NCI-H774 (cell line): ENCODE measurements at regions not wholly inside any gene's neighbourhood (a gene's known extent, or its start where the extent isn't known, plus 50 kb on each side); places are given as distances from the start of the nearest gene placed in this dataset.
"Not testable (repeated sequence)": the region's sequence is repeated elsewhere in the genome, so short reads cannot be mapped to it uniquely, and the experiment has no call there.

Source experiments
- DNase-seq: peaks from one replicate; lab custom pipeline; 2025; lab: John Stamatoyannopoulos, UW

GRCh38 chr11:97557399-97557798, 1167.6 kb downstream of the JRKL start:
- DNase-seq: no peak

- no peak for DNase-seq
Observed at GRCh38 chr11:97567801-97568200, 1178.0 kb downstream of the JRKL start.

GRCh38 chr11:97570636-97571035, 1180.8 kb downstream of the JRKL start:
- no peak for DNase-seq

- DNase-seq: not testable (repeated sequence)
Observed at GRCh38 chr11:97573771-97574170, 1184.0 kb downstream of the JRKL start.

GRCh38 chr11:97574976-97575665, 1185.3 kb downstream of the JRKL start:
- DNase-seq: no peak

- DNase-seq: no peak
Observed at GRCh38 chr11:97607291-97608000, 1217.6 kb downstream of the JRKL start.

GRCh38 chr11:97610000-97610399, 1220.2 kb downstream of the JRKL start:
- no peak for DNase-seq

GRCh38 chr11:97610854-97611253, 1221.0 kb downstream of the JRKL start:
- DNase-seq: no peak

DNA sequence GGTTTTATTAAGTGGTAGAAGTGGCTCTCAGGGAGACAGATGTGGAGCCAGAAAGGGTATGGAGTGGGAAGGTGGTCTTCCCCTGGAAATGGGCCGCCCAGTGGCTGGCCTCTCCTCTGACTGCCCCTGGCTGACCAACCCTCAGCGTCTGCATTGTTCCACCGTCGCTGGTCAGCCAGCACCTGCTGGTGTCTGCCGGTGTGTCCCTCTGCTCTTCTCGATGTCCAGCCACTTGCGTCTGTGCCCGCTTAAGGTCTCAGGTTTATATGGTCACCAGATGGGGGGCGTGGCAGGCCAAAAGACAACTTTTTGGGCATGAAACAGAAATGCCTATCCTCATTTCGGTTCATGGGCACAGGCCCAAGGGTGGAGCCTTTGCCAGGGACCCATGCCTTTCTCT, 1221.5 kb downstream of the JRKL start:
- no peak for DNase-seq

DNA sequence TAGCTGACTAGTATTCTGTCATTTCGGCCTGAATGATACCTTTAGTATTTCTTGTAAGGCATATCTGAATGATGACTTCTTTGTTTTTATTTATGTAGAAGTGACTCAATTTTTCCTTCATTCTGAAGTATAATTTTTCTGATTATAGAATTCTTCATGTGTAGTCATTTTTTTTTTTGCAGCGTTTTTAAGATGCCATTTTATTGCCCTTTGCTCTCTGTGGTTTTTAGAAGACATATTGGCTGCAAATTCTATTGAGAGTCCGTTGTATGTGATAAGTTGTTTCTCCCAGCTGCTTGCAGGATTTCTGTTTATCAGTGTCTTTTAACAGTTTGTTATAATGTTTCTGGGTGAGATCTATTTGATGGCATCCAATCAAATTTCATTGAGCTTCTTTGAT, 1224.8 kb downstream of the JRKL start:
- no peak for DNase-seq

GRCh38 chr11:97615546-97615945, 1225.7 kb downstream of the JRKL start:
- DNase-seq: no peak

DNA sequence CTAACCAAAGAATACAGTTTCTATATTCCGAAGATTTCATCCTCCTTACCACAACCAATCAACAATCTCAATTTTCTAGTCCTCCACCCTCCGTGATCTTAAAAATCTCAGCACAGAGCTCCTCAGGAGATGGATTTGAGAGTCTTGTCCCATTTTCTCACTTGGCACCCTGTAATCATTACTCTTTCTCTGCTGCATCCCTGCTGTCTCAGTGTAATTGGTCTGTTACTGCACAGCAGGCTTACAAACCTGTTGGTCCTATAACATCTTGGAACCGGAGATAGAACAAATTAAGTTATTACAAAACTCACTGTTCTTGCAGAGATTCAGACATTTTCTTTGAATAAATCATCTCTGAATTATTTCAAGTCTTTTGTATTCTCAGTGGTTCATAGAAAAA, 1227.2 kb downstream of the JRKL start:
- no peak for DNase-seq

DNA sequence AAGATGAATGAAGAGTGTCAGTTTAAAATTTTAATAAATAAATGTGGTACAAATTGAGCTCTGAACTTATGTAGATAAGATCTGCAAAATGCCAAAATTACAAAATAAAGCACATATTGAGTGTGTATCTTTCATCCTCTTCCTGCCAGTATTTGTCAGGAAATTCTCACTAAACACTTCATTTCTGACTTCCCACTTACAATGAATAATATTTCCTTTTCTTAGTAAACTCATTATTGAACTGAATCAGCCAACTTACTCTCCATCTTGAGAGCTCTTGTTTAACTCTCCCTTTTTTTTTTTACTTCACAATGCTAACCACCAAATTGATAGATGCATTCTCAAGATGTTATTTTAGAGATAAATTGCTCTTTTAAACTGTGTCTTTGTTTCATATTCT, 1230.2 kb downstream of the JRKL start:
- DNase-seq: no peak

GRCh38 chr11:97621282-97621681, 1231.5 kb downstream of the JRKL start:
- DNase-seq: no peak

- no peak for DNase-seq
Observed at GRCh38 chr11:97622795-97623194, 1233.0 kb downstream of the JRKL start.

- not testable (repeated sequence) for DNase-seq
Observed at GRCh38 chr11:97636741-97637140, 1246.9 kb downstream of the JRKL start.

GRCh38 chr11:97637701-97638100, 1247.9 kb downstream of the JRKL start:
- DNase-seq: no peak

- DNase-seq: no peak
Observed at GRCh38 chr11:97638641-97639224, 1248.9 kb downstream of the JRKL start.

DNA sequence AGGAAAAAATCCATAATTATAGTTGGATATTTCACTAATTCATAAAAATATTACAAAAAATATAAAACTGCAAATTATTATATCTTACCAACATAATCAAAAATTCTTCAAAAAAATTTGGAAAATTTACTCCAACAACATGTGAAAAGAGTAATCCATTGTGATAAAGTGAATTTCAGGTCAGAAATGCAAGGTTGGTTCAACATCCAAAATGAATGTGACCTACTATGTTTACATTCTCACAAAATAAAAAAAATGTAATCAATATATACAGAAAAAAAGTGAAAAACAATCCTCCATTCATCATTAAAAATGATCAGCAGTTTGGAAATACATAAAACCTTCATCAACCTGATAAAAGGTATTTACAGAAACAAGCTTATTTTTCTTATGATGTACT, 1252.2 kb downstream of the JRKL start:
- no peak for DNase-seq

DNA sequence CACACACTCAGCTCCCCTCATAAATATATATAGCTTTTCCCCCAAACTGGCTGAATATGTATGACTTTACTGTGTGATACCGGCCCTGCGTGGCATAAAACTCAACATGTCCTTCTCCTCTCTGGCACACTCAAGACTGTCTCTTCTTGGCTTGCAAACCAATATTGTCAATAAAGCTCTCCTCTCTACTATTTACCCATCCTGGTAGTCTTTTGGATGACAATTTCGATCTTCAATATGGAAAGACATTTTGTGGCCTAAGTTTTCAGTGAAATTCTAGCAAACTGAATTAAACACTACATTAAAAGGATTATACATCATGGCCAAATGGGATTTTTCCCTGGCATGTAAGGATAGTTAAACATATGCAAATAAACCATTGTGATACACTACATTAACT, 1255.9 kb downstream of the JRKL start:
- DNase-seq: no peak

GRCh38 chr11:97656356-97656755, 1266.5 kb downstream of the JRKL start:
- no peak for DNase-seq

DNA sequence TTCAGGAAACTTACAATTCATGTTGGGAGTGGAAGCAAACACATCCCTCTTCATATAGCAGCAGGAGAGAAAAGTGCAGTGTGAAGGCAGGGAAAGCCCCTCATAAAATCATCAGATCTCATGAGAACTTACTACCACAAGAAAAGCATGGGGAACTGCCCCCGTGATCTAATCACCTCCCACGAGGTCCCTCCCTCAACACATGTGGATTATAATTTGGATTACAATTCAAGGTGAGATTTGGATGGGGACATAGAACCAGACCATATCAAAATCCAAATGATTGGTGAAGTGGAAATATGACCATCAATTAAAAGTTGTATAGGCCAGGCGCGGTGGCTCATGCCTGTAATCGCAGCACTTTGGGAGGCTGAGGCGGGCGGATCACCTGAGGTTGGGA, 1268.0 kb downstream of the JRKL start:
- no peak for DNase-seq

- DNase-seq: no peak
Observed at GRCh38 chr11:97667057-97667456, 1277.2 kb downstream of the JRKL start.
